NCI-H2196 treated with DMSO at 0.1 percent for 48 hours (cell line): ENCODE measurements at regions not wholly inside any gene's neighbourhood (a gene's known extent, or its start where the extent isn't known, plus 50 kb on each side); places are given as distances from the start of the nearest gene placed in this dataset.
"Not testable (repeated sequence)": the region's sequence is repeated elsewhere in the genome, so short reads cannot be mapped to it uniquely, and the experiment has no call there.

Source experiments
- DNase-seq: peaks from one replicate; lab custom pipeline; 2025; ENCODE audit not compliant: unreplicated experiment; lab: John Stamatoyannopoulos, UW

DNA sequence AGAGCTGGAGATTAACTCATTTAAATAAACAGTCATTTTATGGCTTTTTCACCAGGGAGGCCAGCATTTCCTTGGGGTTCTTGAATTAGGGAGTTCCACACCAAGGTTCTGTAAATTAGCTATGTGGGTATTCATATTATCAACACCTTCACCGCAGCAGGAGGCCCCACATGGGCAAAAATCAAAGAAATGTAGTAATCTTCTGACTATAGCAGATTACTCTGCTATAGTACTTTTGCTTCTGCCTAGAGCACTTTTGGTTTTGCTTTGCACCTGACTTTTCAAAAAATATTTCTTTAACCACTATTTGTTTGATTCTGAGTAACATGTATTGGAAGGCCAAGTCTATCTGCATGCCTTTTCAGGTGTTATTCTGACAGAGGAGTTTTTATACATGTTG is 108.6 kb upstream of the POMZP3 start:
- DNase-seq: not testable (repeated sequence)

DNA sequence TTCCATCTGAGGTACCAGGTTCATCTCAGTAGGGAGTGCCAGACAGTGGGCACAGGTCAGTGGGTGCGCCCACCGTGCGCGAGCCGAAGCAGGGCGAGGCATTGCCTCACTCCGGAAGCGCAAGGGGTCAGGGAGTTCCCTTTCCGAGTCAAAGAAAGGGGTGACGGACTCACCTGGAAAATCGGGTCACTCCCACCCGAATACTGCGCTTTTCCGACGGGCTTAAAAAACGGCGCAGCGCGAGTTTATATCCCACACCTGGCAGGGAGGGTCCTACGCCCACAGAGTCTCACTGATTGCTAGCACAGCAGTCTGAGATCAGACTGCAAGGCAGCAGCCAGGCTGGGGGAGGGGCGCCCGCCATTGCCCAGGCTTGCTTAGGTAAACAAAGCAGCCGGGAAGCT is 101.5 kb upstream of the POMZP3 start:
- DNase-seq: not testable (repeated sequence)

DNA sequence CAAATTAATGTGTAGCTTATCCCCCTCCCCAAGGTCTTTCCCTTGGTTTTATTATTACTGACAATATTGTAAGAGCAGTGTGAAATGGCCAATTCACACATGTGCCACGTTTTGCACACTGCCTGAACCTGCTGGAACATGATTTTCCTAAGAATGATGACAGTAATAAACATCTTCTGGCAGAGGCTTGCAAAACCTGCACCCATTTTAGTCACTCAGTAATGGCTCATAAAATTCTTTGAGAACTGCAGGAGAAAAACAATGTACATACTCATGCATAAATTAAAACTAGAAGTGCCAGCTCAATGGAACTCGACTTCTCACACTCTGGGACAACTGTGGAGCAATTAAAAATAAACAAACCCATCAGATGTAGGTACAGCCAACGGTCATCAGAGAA is 96.8 kb upstream of the POMZP3 start:
- not testable (repeated sequence) for DNase-seq

DNA sequence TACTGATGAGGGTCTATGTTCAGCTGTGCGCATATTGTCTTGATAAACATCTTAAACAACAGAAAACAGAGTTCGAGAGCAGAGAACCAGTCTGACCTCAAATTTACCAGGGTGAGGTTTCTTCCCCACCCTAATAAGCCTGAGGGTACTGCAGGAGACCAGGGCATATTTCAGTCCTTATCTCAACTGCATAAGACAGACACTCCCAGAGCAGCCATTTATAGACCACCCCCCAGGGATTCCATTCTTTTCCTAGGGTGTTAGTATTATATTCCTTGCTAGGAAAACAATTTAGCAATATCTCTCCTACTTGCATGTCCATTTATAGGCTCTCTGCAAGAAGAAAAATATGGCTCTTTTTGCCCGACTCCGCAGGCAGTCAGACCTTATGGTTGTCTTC is 89.5 kb upstream of the POMZP3 start:
- DNase-seq: not testable (repeated sequence)

DNA sequence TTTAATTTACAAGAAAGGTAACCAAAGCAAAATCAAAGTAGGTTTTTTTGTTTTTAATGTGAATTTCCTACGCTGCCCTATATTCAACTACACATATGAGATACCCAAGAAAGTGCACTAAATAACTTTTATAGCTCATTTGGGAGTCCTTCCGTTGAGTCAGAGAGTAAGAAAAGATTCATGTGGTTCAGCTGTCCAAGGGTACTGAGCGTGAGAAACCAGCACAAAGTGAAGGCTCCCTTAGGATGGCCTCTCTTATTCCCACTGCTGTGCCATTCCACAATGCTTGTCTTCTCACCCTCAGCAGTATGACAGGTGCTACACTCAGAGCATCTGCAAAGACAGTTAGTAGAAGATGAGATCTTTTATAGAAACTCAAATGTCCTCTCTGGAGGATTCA is 85.8 kb upstream of the POMZP3 start:
- DNase-seq: not testable (repeated sequence)

DNA sequence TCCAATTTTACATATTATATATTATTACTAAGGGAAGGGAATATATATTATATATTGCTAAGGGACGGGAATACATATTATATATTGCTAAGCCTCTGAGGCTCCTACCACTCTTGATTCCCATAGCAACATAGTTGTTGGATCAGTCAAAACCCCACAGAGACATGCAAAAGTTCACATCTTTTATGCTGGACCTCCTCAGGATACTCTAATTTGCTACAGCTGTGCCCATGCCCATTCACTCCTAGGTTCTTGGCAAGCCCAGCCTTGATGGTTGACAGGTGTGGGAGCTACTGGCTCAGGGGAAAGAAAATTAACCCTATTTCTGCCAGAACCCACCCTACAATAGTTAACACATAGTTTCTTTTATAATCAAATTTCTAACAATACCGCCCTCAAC is 84.6 kb upstream of the POMZP3 start:
- DNase-seq: not testable (repeated sequence)

DNA sequence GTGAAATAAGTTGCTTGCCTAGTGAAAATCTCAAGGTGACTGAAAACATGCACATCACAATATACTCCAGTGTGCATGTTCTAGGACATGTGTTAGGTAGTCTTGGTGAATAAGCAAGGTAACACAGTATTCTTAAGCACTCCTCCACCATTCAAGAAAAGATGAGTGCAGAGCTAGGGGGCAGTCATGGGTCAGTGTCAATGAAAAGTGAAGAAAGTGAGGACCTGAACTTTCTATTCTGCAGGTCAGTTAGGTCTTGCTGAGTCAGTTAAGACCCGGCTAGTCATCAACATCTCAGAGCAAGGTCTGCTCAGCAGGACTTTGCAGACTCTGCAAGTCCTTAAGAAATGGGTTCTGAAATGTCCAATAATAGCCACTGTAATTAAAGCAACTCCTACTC is 82.6 kb upstream of the POMZP3 start:
- not testable (repeated sequence) for DNase-seq

DNA sequence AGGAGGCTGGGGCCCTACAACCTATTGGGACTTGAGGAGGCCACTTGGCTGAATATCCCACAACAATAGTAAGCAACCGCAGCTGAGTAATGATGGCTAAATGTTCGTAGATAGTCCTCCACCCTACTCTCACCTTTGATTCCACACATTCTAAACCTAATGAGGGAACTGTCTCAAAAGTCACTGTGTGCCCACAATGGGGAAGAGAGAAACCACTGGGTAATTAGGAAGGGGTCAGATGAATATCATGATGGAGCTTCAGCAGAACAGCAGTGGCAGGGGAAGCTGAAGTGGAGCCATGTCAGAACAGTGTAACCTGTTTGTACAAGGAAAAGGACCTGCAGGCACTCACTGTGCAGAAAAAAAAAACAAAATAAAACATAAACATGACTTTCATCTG is 81.4 kb upstream of the POMZP3 start:
- not testable (repeated sequence) for DNase-seq

DNA sequence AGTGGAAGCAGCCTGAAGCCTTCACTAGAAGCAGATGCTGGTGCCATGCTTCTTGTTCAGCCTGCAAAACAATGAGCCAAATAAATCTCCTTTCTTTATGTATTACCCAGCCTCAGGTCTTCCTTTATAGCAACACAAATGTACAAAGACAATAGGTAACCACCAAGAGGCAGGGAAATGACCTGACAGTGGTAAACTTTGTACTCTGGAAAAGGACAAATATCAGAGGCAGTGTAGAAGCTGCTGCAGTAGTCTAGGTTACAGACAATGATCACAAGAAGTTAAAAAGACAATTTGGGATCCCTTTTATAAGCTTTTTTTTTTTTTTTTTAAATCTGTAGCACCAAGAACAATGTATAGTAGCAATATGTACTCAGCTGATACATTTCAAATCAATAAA is 76.7 kb upstream of the POMZP3 start:
- DNase-seq: not testable (repeated sequence)

DNA sequence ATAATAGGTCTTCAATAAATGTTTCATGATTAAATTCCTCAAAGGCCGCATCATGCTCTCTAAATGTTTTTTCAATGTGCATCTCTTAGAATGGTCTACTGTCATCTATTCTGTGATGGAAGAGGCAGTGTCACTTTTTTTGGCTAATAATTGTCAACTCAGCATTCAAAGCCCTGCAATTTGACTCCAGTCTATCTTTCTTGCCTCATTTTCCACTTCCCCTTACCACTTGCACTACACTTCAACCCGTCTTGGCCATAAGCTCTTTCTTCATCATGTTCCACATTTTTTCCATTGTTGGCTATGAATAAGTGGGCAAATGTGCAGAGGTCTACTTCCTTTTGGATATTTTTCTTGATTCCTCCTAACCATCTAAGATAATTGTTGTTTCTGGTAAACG is 59.2 kb upstream of the POMZP3 start:
- DNase-seq: not testable (repeated sequence)

DNA sequence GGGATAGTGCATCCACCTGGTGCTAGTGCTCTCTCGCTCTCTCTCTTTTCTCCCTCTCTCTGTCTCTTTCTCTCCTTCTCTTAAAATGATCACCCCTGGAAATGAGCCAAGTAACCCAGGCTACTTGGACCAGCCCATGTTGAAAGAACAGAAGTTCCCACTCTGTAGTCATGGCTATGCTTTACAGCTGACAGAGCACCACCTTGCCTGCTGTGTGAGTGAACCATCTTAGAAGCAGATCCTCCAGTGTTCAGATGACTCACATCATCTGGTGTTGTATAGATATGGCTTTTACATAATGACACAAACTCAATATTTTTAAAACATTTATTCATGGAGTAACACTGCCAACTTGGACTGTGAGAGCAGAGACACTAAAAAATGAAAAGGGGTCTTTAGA is 57.7 kb upstream of the POMZP3 start:
- DNase-seq: not testable (repeated sequence)

DNA sequence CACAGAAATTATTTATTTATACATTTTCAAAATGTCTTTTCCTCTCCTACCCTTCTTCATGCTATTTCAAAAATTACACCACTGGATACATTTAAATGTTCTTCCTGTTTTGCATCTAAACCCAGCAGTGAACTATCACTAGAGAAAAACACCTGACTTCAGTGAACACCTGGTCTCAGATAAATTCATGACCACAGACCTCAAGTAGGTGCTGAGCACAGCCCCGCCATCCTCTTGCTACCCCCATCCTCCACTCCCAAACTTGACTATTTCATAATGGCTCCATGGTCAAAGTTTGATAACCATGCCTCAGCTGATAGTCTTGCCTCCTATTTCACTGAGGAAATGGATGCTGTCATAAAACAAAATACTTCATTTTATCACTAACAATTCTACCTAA is 56.6 kb upstream of the POMZP3 start:
- DNase-seq: not testable (repeated sequence)

DNA sequence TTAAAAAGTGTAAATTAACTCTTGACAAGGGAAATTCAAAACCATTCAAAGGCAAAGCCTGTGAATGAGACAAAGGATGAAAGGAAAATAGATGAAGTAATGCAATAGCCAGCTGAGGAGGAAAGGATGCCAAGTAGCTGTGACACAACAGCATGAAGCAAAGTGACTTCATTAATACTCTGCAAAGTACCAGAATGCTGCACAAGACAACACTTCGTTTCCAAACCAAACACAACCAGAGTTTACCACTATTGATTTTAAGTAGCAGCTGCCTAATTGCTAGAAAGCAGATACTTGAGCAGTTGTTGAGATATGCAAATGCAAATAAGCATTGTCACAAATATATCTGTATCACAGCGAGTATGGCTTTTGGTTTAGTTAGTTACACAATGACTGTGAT is 54.7 kb upstream of the POMZP3 start:
- DNase-seq: peak; percentile 42

DNA sequence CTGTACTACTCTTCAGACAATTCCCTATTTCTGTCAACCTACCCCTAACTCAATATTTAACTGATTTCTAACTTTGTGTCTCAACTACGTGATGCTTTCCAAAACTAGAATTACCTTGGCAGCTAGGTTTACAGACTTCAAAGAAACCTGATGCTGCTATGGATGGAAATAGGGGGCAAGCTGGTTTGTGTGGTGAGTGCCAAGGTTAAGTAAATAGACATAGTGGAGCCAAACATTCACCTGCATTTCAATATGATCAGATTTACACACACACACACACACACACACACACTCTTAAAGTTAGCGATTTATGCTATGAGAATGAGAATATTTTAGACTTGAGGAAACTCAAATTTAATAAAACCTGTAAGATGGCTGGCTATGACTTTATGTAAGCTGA is 52.1 kb upstream of the POMZP3 start:
- not testable (repeated sequence) for DNase-seq

DNA sequence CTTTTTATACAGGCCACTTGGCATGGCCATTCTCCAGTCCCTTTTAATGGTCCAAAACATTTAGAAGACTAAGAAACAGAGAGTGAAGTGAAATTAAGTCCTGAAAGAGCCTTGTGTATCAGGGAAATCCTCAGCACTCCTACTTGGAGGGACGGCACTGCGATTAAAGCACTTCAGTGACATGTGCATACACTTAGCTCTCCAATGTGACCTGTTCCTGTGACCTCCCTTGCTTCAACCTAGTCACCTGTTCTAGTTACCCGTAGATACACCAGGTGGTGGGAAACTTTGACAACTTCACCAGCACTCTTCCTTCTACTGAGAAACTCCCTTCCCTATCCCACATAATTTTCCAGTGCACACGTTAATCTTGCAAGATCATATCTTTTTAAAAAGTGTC is 51.4 kb upstream of the POMZP3 start:
- not testable (repeated sequence) for DNase-seq

DNA sequence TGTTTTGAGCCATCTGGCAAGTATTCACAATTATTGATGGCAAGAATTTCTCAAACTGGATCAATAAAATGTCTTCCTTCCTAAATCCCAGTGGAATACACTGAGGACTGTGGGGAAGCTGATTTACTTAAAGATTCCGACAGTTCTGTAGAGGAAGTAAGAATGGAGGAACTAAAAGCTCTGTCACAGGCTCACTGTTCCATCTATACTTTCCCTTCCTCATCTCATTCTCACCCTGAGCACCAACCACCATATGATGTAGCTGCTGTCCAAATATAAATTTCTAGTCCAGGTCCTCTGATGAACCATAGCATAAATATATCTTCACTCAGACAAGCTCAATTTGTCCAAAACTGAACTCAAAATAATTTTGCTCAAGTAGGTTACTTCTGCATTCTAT is 49.8 kb upstream of the POMZP3 start:
- not testable (repeated sequence) for DNase-seq
